ENCODE measurements at regions not wholly inside any gene's neighbourhood (a gene's known extent, or its start where the extent isn't known, plus 50 kb on each side); places are given as distances from the start of the nearest gene placed in this dataset.
A peak's percentile ranks its signal among the peaks of the same experiment; 100 is the strongest.
"Not testable (repeated sequence)": the region's sequence is repeated elsewhere in the genome, so short reads cannot be mapped to it uniquely, and the experiment has no call there.

DNA sequence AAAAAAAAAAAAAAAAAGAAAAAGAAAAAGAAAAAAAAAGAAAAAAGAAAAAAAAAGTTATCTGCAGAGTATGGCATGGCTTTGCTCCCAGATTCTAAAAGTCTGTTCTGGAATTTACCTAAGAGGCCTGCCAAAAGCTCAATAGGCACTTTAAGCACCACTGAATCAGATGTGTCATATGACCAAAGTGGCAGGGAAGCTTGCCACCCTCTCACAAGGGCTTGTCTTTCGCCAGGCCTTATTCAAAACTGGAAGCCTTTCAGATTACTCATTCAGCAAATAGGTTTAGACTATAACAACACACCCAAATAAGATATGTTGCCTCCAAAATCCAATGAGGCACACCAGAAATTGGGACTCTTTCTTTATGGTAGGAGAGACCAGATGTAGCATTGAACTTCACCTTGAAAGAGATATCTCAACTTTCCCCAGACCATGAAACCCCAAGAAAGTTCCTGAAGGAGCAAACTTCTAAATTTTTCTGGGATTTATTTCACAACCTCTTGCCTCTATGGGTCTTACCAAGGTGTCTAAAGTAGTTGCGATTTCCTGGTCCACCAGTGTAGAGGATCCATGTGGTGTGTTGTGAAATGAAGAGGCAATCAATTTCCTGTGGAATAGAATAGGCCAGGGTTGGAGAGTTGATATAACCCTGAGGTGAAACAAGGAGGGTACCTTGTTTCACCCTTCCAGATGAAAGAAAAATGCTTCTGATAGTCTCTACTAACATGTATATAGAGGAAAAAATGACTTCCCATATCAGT, 218.8 kb downstream of the DAD1 start:
- no peaks in the 10 kb centered on the region for H3K4me1 ChIP-seq
- H3K27ac ChIP-seq, result peak overlapping the region; percentile 4 to 34
- intact Hi-C loops (cut with DNase I; ENCODE audit: low total_unique reads), result no loop called here
- no peak for TF ChIP-seq POLR2A (IDR thresholded peaks at IDR 0.05)
- TF ChIP-seq POLR2AphosphoS5 (IDR thresholded peaks at IDR 0.05), result no peak
- TF ChIP-seq, protein P1, sequence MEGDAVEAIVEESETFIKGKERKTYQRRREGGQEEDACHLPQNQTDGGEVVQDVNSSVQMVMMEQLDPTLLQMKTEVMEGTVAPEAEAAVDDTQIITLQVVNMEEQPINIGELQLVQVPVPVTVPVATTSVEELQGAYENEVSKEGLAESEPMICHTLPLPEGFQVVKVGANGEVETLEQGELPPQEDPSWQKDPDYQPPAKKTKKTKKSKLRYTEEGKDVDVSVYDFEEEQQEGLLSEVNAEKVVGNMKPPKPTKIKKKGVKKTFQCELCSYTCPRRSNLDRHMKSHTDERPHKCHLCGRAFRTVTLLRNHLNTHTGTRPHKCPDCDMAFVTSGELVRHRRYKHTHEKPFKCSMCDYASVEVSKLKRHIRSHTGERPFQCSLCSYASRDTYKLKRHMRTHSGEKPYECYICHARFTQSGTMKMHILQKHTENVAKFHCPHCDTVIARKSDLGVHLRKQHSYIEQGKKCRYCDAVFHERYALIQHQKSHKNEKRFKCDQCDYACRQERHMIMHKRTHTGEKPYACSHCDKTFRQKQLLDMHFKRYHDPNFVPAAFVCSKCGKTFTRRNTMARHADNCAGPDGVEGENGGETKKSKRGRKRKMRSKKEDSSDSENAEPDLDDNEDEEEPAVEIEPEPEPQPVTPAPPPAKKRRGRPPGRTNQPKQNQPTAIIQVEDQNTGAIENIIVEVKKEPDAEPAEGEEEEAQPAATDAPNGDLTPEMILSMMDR (IDR thresholded peaks at IDR 0.05), result no peak
- H3K36me3 ChIP-seq, result no peaks in the 10 kb centered on the region
- H3K4me3 ChIP-seq, result no peak overlapping the region
- DNase-seq (ENCODE audit: low spot score in 2 of 2), result peak in 1 of 2 donors; percentile 56
- H3K27me3 ChIP-seq, result no peaks in the 10 kb centered on the region
- H3K9me3 ChIP-seq, result no peaks in the 10 kb centered on the region

DNA sequence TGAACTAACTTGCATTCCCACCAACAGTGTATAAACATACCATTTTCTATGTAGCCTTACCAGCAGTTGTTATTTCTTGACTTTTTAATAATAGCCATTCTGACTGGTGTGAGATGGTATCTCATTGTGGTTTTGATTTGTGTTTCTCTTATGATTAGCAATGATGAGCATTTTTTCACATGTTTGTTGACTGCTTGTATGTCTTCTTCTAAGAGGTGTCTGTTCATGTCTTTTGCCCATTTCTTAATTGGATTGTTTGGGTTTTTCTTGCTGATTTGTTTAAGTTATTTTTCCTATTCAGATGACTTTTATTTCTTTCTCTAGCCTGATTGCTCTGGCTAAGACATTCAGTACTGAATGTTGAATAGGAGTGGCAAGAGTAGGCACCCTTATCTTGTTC, 230.3 kb downstream of the DAD1 start:
- TF ChIP-seq, protein P1 (IDR thresholded peaks at IDR 0.05), result no peak
- TF ChIP-seq POLR2AphosphoS5 (IDR thresholded peaks at IDR 0.05) (no peak), POLR2A (IDR thresholded peaks at IDR 0.05) (no peak)
- Histone ChIP-seq H3K36me3 (no peaks in the 10 kb centered on the region), H3K27me3 (no peaks in the 10 kb centered on the region), H3K9me3 (peaks cover 0 to 10% of the 10 kb centered on the region in 2 donors), H3K4me1 (no peaks in the 10 kb centered on the region), H3K4me3 (no peak overlapping the region), H3K27ac (no peak overlapping the region)
- DNase-seq (ENCODE audit: low spot score in 2 of 2), result no peak
- intact Hi-C loops (cut with DNase I; ENCODE audit: low total_unique reads), result no loop called here

DNA sequence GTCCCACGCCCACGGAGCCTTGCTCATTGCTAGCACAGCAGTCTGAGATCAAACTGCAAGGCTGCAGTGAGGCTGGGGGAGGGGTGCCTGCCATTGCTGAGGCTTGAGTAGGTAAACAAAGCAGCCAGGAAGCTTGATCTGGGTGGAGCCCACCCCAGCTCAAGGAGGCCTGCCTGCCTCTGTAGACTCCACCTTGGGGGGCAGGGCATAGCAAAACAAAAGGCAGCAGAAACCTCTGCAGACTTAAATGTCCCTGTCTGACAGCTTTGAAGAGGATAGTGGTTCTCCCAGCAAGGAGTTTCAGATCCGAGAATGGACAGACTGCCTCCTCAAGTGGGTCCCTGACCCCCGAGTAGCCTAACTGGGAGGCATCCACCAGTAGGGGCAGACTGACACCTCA, 239.7 kb downstream of the DAD1 start:
- H3K36me3 ChIP-seq; H3K9me3 ChIP-seq; DNase-seq (ENCODE audit: low spot score in 2 of 2); intact Hi-C loops (cut with DNase I; ENCODE audit: low total_unique reads); H3K4me1 ChIP-seq; H3K27ac ChIP-seq; H3K27me3 ChIP-seq; H3K4me3 ChIP-seq: not testable (repeated sequence)

DNA sequence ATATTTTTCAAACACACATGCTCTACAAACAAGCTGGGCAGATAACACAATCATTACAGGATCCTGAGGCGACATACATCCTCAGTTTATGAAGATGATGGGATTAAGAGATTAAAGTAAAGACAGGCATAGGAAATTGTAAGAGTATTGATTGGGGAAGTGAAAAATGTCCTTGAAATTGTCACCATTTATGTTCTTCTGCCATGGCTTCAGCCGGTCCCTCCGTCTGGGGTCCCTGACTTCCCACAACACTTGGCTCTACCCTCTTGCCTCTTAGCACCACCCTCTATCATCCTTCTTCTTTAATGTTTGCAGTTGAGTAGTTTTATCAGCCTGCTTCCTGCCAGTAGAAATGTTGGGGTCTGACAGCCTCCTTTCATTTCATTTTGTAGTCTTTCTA, 244.4 kb downstream of the DAD1 start:
- no peak for DNase-seq (ENCODE audit: low spot score in 2 of 2)
- intact Hi-C loops (cut with DNase I; ENCODE audit: low total_unique reads), result no loop called here
- no peaks in the 10 kb centered on the region for H3K4me1 ChIP-seq
- peaks cover 0 to 23% of the 10 kb centered on the region in 2 donors for H3K9me3 ChIP-seq
- H3K27me3 ChIP-seq, result no peaks in the 10 kb centered on the region
- H3K4me3 ChIP-seq, result no peak overlapping the region
- no peak for TF ChIP-seq POLR2AphosphoS5 (IDR thresholded peaks at IDR 0.05)
- TF ChIP-seq POLR2A (IDR thresholded peaks at IDR 0.05), result no peak
- TF ChIP-seq, protein P1 (IDR thresholded peaks at IDR 0.05), result no peak
- no peaks in the 10 kb centered on the region for H3K36me3 ChIP-seq
- H3K27ac ChIP-seq, result no peak overlapping the region

DNA sequence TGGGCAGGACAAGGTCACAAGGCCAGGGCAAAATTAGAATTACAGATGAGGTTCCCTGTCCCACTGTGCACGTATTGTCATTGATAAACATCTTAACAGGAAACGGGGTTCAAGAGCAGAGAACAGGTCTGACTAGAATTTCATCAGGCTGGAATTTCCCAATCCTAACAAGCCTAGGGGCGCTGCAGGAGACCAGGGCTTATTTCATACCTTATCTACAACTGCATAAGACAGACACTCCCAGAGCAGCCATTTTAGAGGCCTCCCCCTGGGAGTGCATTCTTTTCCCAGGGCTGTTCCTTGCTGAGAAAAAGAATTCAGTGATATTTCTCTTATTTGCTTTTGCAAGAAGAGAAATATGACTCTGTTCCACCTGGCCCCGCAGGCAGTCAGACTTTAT, 244.8 kb downstream of the DAD1 start:
- peaks cover 0 to 23% of the 10 kb centered on the region in 2 donors for H3K9me3 ChIP-seq
- H3K27me3 ChIP-seq; H3K4me1 ChIP-seq; intact Hi-C loops (cut with DNase I; ENCODE audit: low total_unique reads); H3K36me3 ChIP-seq; H3K27ac ChIP-seq; H3K4me3 ChIP-seq; DNase-seq (ENCODE audit: low spot score in 2 of 2): not testable (repeated sequence)

DNA sequence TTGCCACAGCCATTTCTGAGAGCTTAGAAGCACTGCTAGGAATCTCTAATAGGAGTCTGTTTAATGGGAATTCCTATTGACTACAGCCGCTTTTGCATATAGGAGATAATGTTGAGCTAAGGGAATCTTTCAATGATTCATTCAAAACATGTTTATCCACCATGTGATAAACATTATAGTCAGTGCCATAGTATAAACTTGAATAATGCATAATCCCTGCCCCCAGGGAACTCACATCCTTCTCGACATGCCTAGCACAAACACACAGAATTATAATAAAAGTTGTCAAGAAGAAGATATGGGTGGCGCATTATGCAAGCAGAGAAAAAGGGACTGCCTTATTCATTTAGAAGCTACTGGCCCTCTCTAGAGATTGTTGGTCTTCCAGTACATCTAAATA, 248.0 kb downstream of the DAD1 start:
- Histone ChIP-seq H3K27me3 (no peaks in the 10 kb centered on the region), H3K9me3 (peaks cover 0 to 23% of the 10 kb centered on the region in 2 donors), H3K4me1 (no peaks in the 10 kb centered on the region), H3K4me3 (no peak overlapping the region), H3K27ac (no peak overlapping the region), H3K36me3 (no peaks in the 10 kb centered on the region)
- TF ChIP-seq, protein P1 (IDR thresholded peaks at IDR 0.05), result no peak
- no peak for TF ChIP-seq POLR2A (IDR thresholded peaks at IDR 0.05)
- no peak for TF ChIP-seq POLR2AphosphoS5 (IDR thresholded peaks at IDR 0.05)
- no peak for DNase-seq (ENCODE audit: low spot score in 2 of 2)
- intact Hi-C loops (cut with DNase I; ENCODE audit: low total_unique reads), result no loop called here
